Stimulated activated naive CD8-positive, alpha-beta T cell treated with anti-CD3 and anti-CD28 coated beads, Interleukin-15, Interleukin-2, amounts not matched to agents 100 ng/mL and 50 ng/mL, for 24 hours (primary cell): ENCODE measurements at regions not wholly inside any gene's neighbourhood (a gene's known extent, or its start where the extent isn't known, plus 50 kb on each side); places are given as distances from the start of the nearest gene placed in this dataset.

ENCODE experiments used
- H3K27ac Mint-ChIP-seq: one replicate; pipeline ENCODE4 v1.8.0; 2021; ENCODE audit warnings: mild to moderate bottlenecking, mixed read lengths
- H3K27me3 Mint-ChIP-seq: one replicate; pipeline ENCODE4 v1.8.0; 2021; ENCODE audit warnings: mixed read lengths
- H3K36me3 Mint-ChIP-seq: one replicate; pipeline ENCODE4 v1.8.0; 2021; ENCODE audit warnings: low read depth, mixed read lengths
- H3K4me1 Mint-ChIP-seq: one replicate; pipeline ENCODE4 v1.8.0; 2021; ENCODE audit warnings: low read depth, mixed read lengths
- H3K4me3 Mint-ChIP-seq: one replicate; pipeline ENCODE4 v1.8.0; 2021; ENCODE audit warnings: mild to moderate bottlenecking, mixed read lengths
- H3K9me3 Mint-ChIP-seq: one replicate; pipeline ENCODE4 v1.8.0; 2021; ENCODE audit warnings: mixed read lengths

- Mint-ChIP-seq H3K27me3 (no peaks in the 10 kb centered on the region), H3K36me3 (no peaks in the 10 kb centered on the region), H3K9me3 (no peaks in the 10 kb centered on the region), H3K27ac (no peak overlapping the region), H3K4me3 (no peak overlapping the region), H3K4me1 (no peaks in the 10 kb centered on the region)
Observed at GRCh38 chr4:128351502-128351901, 63.9 kb upstream of the PGRMC2 start.

GRCh38 chr4:128350449-128351045 lies 62.9 kb upstream of the PGRMC2 start:
- Mint-ChIP-seq H3K4me1 (no peaks in the 10 kb centered on the region), H3K36me3 (peaks cover 5% of the 10 kb centered on the region), H3K27me3 (no peaks in the 10 kb centered on the region), H3K9me3 (peaks cover 4% of the 10 kb centered on the region), H3K27ac (no peak overlapping the region), H3K4me3 (no peak overlapping the region)

- peaks cover 7% of the 10 kb centered on the region for H3K36me3 Mint-ChIP-seq
- H3K4me1 Mint-ChIP-seq, result no peaks in the 10 kb centered on the region
- no peak overlapping the region for H3K27ac Mint-ChIP-seq
- H3K9me3 Mint-ChIP-seq, result peaks cover 4% of the 10 kb centered on the region
- H3K27me3 Mint-ChIP-seq, result no peaks in the 10 kb centered on the region
- H3K4me3 Mint-ChIP-seq, result no peak overlapping the region
Observed at GRCh38 chr4:128349921-128350320, 62.3 kb upstream of the PGRMC2 start.

GRCh38 chr4:128347930-128348660 lies 60.5 kb upstream of the PGRMC2 start:
- Mint-ChIP-seq H3K9me3 (peaks cover 4% of the 10 kb centered on the region), H3K36me3 (peaks cover 7% of the 10 kb centered on the region), H3K27ac (no peak overlapping the region), H3K27me3 (no peaks in the 10 kb centered on the region), H3K4me1 (no peaks in the 10 kb centered on the region), H3K4me3 (no peak overlapping the region)

- H3K4me1 Mint-ChIP-seq, result no peaks in the 10 kb centered on the region
- H3K27me3 Mint-ChIP-seq, result no peaks in the 10 kb centered on the region
- no peak overlapping the region for H3K27ac Mint-ChIP-seq
- no peak overlapping the region for H3K4me3 Mint-ChIP-seq
- H3K36me3 Mint-ChIP-seq, result peaks cover 7% of the 10 kb centered on the region
- peaks cover 4% of the 10 kb centered on the region for H3K9me3 Mint-ChIP-seq
Observed at GRCh38 chr4:128347175-128347868, 59.7 kb upstream of the PGRMC2 start.

- H3K27me3 Mint-ChIP-seq, result no peaks in the 10 kb centered on the region
- H3K4me1 Mint-ChIP-seq, result no peaks in the 10 kb centered on the region
- H3K27ac Mint-ChIP-seq, result no peak overlapping the region
- peaks cover 9% of the 10 kb centered on the region for H3K36me3 Mint-ChIP-seq
- no peak overlapping the region for H3K4me3 Mint-ChIP-seq
- peaks cover 4% of the 10 kb centered on the region for H3K9me3 Mint-ChIP-seq
Observed at GRCh38 chr4:128346054-128346716, 58.6 kb upstream of the PGRMC2 start.

- H3K9me3 Mint-ChIP-seq, result peaks cover 4% of the 10 kb centered on the region
- H3K4me1 Mint-ChIP-seq, result no peaks in the 10 kb centered on the region
- no peak overlapping the region for H3K4me3 Mint-ChIP-seq
- H3K27me3 Mint-ChIP-seq, result no peaks in the 10 kb centered on the region
- H3K36me3 Mint-ChIP-seq, result peaks cover 11% of the 10 kb centered on the region
- no peak overlapping the region for H3K27ac Mint-ChIP-seq
Observed at GRCh38 chr4:128345650-128346049, 58.0 kb upstream of the PGRMC2 start.

GRCh38 chr4:128342762-128343161 lies 55.1 kb upstream of the PGRMC2 start:
- Mint-ChIP-seq H3K27ac (no peak overlapping the region), H3K4me1 (no peaks in the 10 kb centered on the region), H3K36me3 (peaks cover 11% of the 10 kb centered on the region), H3K9me3 (peaks cover 7% of the 10 kb centered on the region), H3K27me3 (no peaks in the 10 kb centered on the region), H3K4me3 (no peak overlapping the region)

GRCh38 chr4:128341634-128342033 lies 54.0 kb upstream of the PGRMC2 start:
- Mint-ChIP-seq H3K4me3 (no peak overlapping the region), H3K27me3 (no peaks in the 10 kb centered on the region), H3K9me3 (peaks cover 9% of the 10 kb centered on the region), H3K36me3 (peaks cover 11% of the 10 kb centered on the region), H3K27ac (no peak overlapping the region), H3K4me1 (no peaks in the 10 kb centered on the region)

GRCh38 chr4:128338634-128339355 lies 51.2 kb upstream of the PGRMC2 start:
- H3K9me3 Mint-ChIP-seq, result peaks cover 4% of the 10 kb centered on the region
- no peaks in the 10 kb centered on the region for H3K4me1 Mint-ChIP-seq

GRCh38 chr4:128337863-128338262 lies 50.2 kb upstream of the PGRMC2 start:
- Mint-ChIP-seq H3K4me1 (no peaks in the 10 kb centered on the region), H3K9me3 (peaks cover 4% of the 10 kb centered on the region), H3K27me3 (no peaks in the 10 kb centered on the region), H3K27ac (no peak overlapping the region), H3K4me3 (no peak overlapping the region), H3K36me3 (peaks cover 4% of the 10 kb centered on the region)

More at GRCh38 chr4:128338634-128339355, 51.2 kb upstream of the PGRMC2 start:
- Mint-ChIP-seq H3K36me3 (peaks cover 4% of the 10 kb centered on the region), H3K27me3 (no peaks in the 10 kb centered on the region), H3K27ac (no peak overlapping the region), H3K4me3 (no peak overlapping the region)
